Activated CD4-positive, alpha-beta T cell treated with anti-CD3 and anti-CD28 coated beads, Interleukin-2, amount 10 ng/mL, durations not matched to agents 7 days and 5 days (primary cell): ENCODE measurements at regions not wholly inside any gene's neighbourhood (a gene's known extent, or its start where the extent isn't known, plus 50 kb on each side); places are given as distances from the start of the nearest gene placed in this dataset.
"Not testable (repeated sequence)": the region's sequence is repeated elsewhere in the genome, so short reads cannot be mapped to it uniquely, and the experiment has no call there.

Experiments used
- CTCF ChIA-PET: fragments of 350-600 bp; sonication (Branson Sonifier 250); formaldehyde crosslinking; loops from one replicate; lab custom pipeline; 2021; ENCODE audit warnings: antibody characterized with exemption; lab: Charles Lee
- POLR2A ChIA-PET: fragments of 350-600 bp; sonication (Branson Sonifier 250); formaldehyde crosslinking; loops from one replicate; lab custom pipeline; 2021; ENCODE audit warnings: antibody characterized with exemption; lab: Charles Lee
- DNase-seq: peaks from one replicate; pipeline ENCODE4 v3.0.0-alpha.2; 2020
- H3K27ac Mint-ChIP-seq: one replicate; pipeline ENCODE4 v1.8.0; 2021; ENCODE audit warnings: mild to moderate bottlenecking, moderate library complexity, mixed read lengths
- H3K27me3 Mint-ChIP-seq: one replicate; pipeline ENCODE4 v1.8.0; 2021; ENCODE audit warnings: mixed read lengths
- H3K36me3 Mint-ChIP-seq: one replicate; pipeline ENCODE4 v1.8.0; 2021; ENCODE audit warnings: low read depth, mixed read lengths
- H3K4me1 Mint-ChIP-seq: one replicate; pipeline ENCODE4 v1.8.0; 2021; ENCODE audit warnings: mixed read lengths
- H3K4me3 Mint-ChIP-seq: one replicate; pipeline ENCODE4 v1.8.0; 2021; ENCODE audit warnings: mild to moderate bottlenecking, moderate library complexity, mixed read lengths
- H3K9me3 Mint-ChIP-seq: one replicate; pipeline ENCODE4 v1.8.0; 2021; ENCODE audit warnings: mixed read lengths

DNA sequence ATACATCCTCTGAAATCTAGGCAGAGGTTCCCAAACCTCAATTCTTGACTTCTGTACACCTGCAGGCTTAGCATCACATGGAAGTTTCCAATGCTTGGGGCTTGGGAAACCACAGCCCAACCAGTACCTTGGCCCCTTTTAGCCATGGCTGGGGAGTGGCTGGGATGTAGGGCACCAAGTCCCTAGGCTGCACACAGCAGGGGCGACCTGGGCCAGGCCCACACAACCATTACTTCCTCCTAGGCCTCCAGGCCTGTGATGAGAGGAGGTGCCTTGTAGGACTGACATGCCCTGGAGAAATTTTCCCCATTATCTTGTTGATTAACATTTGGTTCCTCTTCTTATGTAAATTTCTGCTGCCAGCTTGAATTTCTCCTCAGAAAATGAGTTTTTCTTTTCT, 1387.4 kb downstream of the FSCB start:
- H3K4me1 Mint-ChIP-seq, result no peaks in the 10 kb centered on the region
- peaks cover 13% of the 10 kb centered on the region for H3K9me3 Mint-ChIP-seq
- DNase-seq, result no peak
- H3K27ac Mint-ChIP-seq, result no peak overlapping the region
- no peaks in the 10 kb centered on the region for H3K36me3 Mint-ChIP-seq
- POLR2A ChIA-PET, result no interaction called here
- no peak overlapping the region for H3K4me3 Mint-ChIP-seq
- H3K27me3 Mint-ChIP-seq, result no peaks in the 10 kb centered on the region
- CTCF ChIA-PET, result no interaction called here

- Mint-ChIP-seq H3K9me3 (peaks cover 10% of the 10 kb centered on the region), H3K27ac (no peak overlapping the region), H3K36me3 (no peaks in the 10 kb centered on the region), H3K4me3 (no peak overlapping the region), H3K4me1 (no peaks in the 10 kb centered on the region), H3K27me3 (no peaks in the 10 kb centered on the region)
- ChIA-PET POLR2A (no interaction called here), CTCF (no interaction called here)
- DNase-seq, result no peak
Measured at GRCh38 chr14:43116341-43116740, 1390.7 kb downstream of the FSCB start.

DNA sequence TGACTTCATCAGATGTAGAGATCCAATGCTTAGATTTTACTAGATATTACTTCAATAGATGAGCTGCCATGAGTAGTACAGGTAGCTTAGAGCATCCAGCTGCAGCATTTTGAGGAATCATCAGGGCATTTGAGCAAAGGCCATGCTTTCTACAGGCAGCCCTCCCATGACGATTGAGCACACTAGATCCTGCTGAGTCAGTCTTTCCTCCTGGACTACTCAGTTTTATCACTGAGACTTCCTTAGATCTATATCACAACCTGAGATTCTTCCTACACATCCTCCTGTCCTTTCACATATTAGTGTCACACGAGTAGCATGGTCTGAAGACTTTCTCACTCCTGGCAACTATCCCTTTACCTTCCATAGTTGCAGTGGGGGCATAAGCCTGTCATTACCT, 1401.8 kb downstream of the FSCB start:
- Mint-ChIP-seq H3K36me3 (no peaks in the 10 kb centered on the region), H3K4me1 (no peaks in the 10 kb centered on the region), H3K27me3 (no peaks in the 10 kb centered on the region), H3K27ac (no peak overlapping the region), H3K9me3 (peaks cover 9% of the 10 kb centered on the region), H3K4me3 (no peak overlapping the region)
- ChIA-PET POLR2A (no interaction called here), CTCF (no interaction called here)
- DNase-seq, result no peak

DNA sequence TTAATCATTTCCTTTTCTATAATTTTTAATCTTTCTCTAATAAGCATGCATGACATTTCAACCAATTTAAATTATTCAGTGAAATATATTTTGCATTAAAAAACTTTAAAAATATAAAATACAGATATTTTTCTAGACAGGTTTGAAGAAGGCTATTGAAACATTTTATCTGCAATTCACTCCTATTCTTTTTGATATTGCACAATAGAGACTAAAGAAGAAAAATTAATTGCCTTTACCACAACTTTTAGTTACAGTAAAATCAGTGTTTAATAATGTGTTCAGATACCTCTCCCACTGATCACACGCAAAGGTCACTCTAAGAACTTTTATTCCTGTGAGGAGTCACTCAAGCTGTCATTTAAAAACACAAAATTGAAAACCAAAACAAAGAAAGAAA, 1416.7 kb downstream of the FSCB start:
- Mint-ChIP-seq H3K4me1 (no peaks in the 10 kb centered on the region), H3K27me3 (no peaks in the 10 kb centered on the region), H3K9me3 (peaks cover 10% of the 10 kb centered on the region), H3K36me3 (no peaks in the 10 kb centered on the region), H3K27ac (no peak overlapping the region), H3K4me3 (no peak overlapping the region)
- no peak for DNase-seq
- POLR2A ChIA-PET, result no interaction called here
- CTCF ChIA-PET, result no interaction called here

- H3K36me3 Mint-ChIP-seq, result no peaks in the 10 kb centered on the region
- no peak for DNase-seq
- POLR2A ChIA-PET, result no interaction called here
- CTCF ChIA-PET, result no interaction called here
- H3K9me3 Mint-ChIP-seq, result peaks cover 10% of the 10 kb centered on the region
- no peak overlapping the region for H3K4me3 Mint-ChIP-seq
- H3K27ac Mint-ChIP-seq, result no peak overlapping the region
- H3K4me1 Mint-ChIP-seq, result no peaks in the 10 kb centered on the region
- no peaks in the 10 kb centered on the region for H3K27me3 Mint-ChIP-seq
Measured at GRCh38 chr14:43087666-43088065, 1419.4 kb downstream of the FSCB start.

DNA sequence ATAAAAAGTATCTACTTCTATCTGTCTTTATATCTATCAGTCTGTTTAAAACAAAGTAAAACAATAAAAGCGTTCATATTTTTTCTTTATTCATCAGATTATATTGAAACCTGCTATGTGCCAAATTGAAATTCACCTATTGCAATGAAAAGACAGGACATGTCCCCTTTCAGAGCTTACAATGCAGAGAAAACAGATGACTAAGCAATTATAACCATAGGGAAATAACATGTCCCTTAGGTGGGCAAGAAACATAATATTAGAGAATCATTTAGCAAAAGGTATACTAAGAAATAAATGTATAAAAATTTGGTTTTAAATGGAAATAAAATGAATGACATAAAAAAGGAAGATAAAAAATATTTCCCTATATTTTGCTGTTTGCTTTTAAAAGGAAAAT, 1421.3 kb downstream of the FSCB start:
- Mint-ChIP-seq H3K4me3 (no peak overlapping the region), H3K9me3 (peaks cover 10% of the 10 kb centered on the region), H3K27me3 (no peaks in the 10 kb centered on the region), H3K27ac (no peak overlapping the region), H3K4me1 (no peaks in the 10 kb centered on the region), H3K36me3 (no peaks in the 10 kb centered on the region)
- ChIA-PET POLR2A (no interaction called here), CTCF (no interaction called here)
- DNase-seq, result no peak

- H3K9me3 Mint-ChIP-seq, H3K27me3 Mint-ChIP-seq, H3K4me3 Mint-ChIP-seq, H3K27ac Mint-ChIP-seq, H3K4me1 Mint-ChIP-seq, POLR2A ChIA-PET, DNase-seq, H3K36me3 Mint-ChIP-seq, CTCF ChIA-PET: not testable (repeated sequence)
Measured at GRCh38 chr14:43067372-43067771, 1439.7 kb downstream of the FSCB start.

GRCh38 chr14:43056106-43056505, 1449.4 kb downstream of the LRFN5 start:
- DNase-seq, result no peak
- H3K4me1 Mint-ChIP-seq, result no peaks in the 10 kb centered on the region
- H3K9me3 Mint-ChIP-seq, result peaks cover 4% of the 10 kb centered on the region
- H3K27ac Mint-ChIP-seq, result no peak overlapping the region
- no peaks in the 10 kb centered on the region for H3K36me3 Mint-ChIP-seq
- no peaks in the 10 kb centered on the region for H3K27me3 Mint-ChIP-seq
- CTCF ChIA-PET, result no interaction called here
- H3K4me3 Mint-ChIP-seq, result no peak overlapping the region
- POLR2A ChIA-PET, result interaction anchor here (0.6 kb wide), 1 partner anchor 70 kb away, joined by 3 read pairs; no protein-coding TSS in a partner anchor

GRCh38 chr14:43052897-43053296, 1446.2 kb downstream of the LRFN5 start:
- H3K27me3 Mint-ChIP-seq, result no peaks in the 10 kb centered on the region
- ChIA-PET CTCF (no interaction called here), POLR2A (no interaction called here)
- no peaks in the 10 kb centered on the region for H3K4me1 Mint-ChIP-seq
- no peaks in the 10 kb centered on the region for H3K9me3 Mint-ChIP-seq
- DNase-seq, result no peak
- H3K36me3 Mint-ChIP-seq, result no peaks in the 10 kb centered on the region
- no peak overlapping the region for H3K27ac Mint-ChIP-seq
- no peak overlapping the region for H3K4me3 Mint-ChIP-seq

DNA sequence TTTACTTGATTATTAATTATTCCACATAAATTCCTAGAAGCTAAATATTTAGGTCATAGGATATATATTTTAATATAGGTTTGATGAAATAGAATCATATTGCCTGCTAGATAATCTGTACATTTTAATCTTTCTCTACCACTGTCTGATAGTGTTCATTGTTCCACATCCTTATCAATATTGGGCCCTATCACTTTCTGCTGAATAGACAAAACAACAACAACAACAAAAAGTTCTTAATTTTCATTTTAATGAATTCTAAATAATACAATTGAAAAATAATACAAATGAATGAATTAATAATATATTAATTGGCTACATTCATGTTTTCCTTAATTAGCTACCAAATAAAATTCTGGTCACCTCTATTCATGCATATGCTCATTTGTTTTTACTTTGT, 1437.2 kb downstream of the LRFN5 start:
- peaks cover 3% of the 10 kb centered on the region for H3K9me3 Mint-ChIP-seq
- no peaks in the 10 kb centered on the region for H3K4me1 Mint-ChIP-seq
- no peak overlapping the region for H3K4me3 Mint-ChIP-seq
- DNase-seq, result no peak
- ChIA-PET CTCF (no interaction called here), POLR2A (no interaction called here)
- H3K27ac Mint-ChIP-seq, result no peak overlapping the region
- no peaks in the 10 kb centered on the region for H3K36me3 Mint-ChIP-seq
- H3K27me3 Mint-ChIP-seq, result no peaks in the 10 kb centered on the region

GRCh38 chr14:43042408-43042807, 1435.7 kb downstream of the LRFN5 start:
- H3K4me1 Mint-ChIP-seq, result no peaks in the 10 kb centered on the region
- H3K36me3 Mint-ChIP-seq, result no peaks in the 10 kb centered on the region
- no peak overlapping the region for H3K27ac Mint-ChIP-seq
- CTCF ChIA-PET, result interaction anchor here (0.6 kb wide), 1 partner anchor 920 kb away, joined by 3 read pairs; no protein-coding TSS in a partner anchor
- H3K27me3 Mint-ChIP-seq, result no peaks in the 10 kb centered on the region
- H3K9me3 Mint-ChIP-seq, result peaks cover 3% of the 10 kb centered on the region
- POLR2A ChIA-PET, result no interaction called here
- DNase-seq, result no peak
- H3K4me3 Mint-ChIP-seq, result no peak overlapping the region

GRCh38 chr14:43041976-43042375, 1435.3 kb downstream of the LRFN5 start:
- ChIA-PET POLR2A (no interaction called here), CTCF (no interaction called here)
- Mint-ChIP-seq H3K27me3 (no peaks in the 10 kb centered on the region), H3K9me3 (peaks cover 3% of the 10 kb centered on the region), H3K36me3 (no peaks in the 10 kb centered on the region), H3K27ac (no peak overlapping the region), H3K4me1 (no peaks in the 10 kb centered on the region), H3K4me3 (no peak overlapping the region)
- DNase-seq, result no peak

DNA sequence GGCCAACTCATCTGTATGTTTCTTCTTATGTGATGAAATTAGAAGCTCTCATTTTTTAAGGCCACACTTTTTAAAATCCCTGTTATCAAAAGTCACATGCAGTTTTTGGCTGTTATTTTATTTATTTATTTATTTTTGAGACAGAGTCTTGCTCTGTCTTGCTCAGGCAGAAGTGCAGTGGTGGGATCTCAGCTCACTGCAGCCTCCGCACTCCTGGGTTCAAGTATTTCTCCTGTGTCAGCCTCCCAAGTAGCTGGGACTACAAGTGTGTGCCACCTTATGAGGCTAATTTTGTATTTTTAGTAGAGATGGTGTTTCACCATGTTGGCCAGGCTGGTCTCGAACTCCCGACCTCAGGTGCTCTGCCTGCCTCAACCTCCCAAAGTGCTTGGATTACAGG, 1434.5 kb downstream of the LRFN5 start:
- ChIA-PET CTCF (no interaction called here), POLR2A (no interaction called here)
- Mint-ChIP-seq H3K36me3 (no peaks in the 10 kb centered on the region), H3K4me3 (no peak overlapping the region), H3K27me3 (no peaks in the 10 kb centered on the region), H3K4me1 (no peaks in the 10 kb centered on the region), H3K27ac (no peak overlapping the region), H3K9me3 (peaks cover 3% of the 10 kb centered on the region)
- DNase-seq, result no peak

DNA sequence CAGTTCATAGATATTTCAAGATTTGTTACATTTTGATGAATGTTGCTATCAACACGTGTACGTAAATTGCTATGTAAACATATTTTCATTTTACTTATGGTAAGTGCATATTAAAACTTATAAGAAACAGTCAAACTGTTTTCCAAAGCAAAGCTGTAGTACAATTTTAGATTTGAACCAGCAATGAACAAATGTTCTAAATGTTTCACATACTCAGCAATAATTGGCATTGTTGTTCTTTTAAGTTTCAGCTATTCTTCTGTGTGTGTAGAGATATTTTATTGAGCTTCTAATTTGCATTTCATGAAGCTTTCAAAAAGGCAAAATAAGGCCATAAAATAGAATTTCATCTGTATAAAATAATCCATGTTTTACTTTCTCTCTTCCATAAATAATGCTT, 1433.2 kb downstream of the LRFN5 start:
- Mint-ChIP-seq H3K27ac (no peak overlapping the region), H3K4me3 (no peak overlapping the region), H3K27me3 (no peaks in the 10 kb centered on the region), H3K4me1 (no peaks in the 10 kb centered on the region), H3K36me3 (no peaks in the 10 kb centered on the region), H3K9me3 (peaks cover 3% of the 10 kb centered on the region)
- POLR2A ChIA-PET, result no interaction called here
- DNase-seq, result no peak
- CTCF ChIA-PET, result no interaction called here
